ENCODE measurements at regions not wholly inside any gene's neighbourhood (a gene's known extent, or its start where the extent isn't known, plus 50 kb on each side); places are given as distances from the start of the nearest gene placed in this dataset.

- TF ChIP-seq POLR2A (IDR thresholded peaks at IDR 0.05), result no peak
- TF ChIP-seq CTCF (IDR thresholded peaks at IDR 0.05), result no peak
- no peak for TF ChIP-seq POLR2AphosphoS5 (IDR thresholded peaks at IDR 0.05)
- Histone ChIP-seq H3K36me3 (no peaks in the 10 kb centered on the region), H3K27ac (no peak overlapping the region), H3K4me1 (replicated peaks) (no peaks in the 10 kb centered on the region), H3K9me3 (no peaks in the 10 kb centered on the region), H3K4me3 (no peak overlapping the region), H3K27me3 (replicated peaks; ENCODE audit: insufficient read depth) (no peaks in the 10 kb centered on the region)
- no peak for DNase-seq (ENCODE audit: low spot score)
- 39% methylated on average over 8 of the region's 8 CpGs for WGBS
- intact Hi-C loops (cut with DNase I), result no loop called here
Observed at GRCh38 chr17:13204607-13205237, 186.9 kb upstream of the ELAC2 start.

GRCh38 chr17:13202835-13203234 is 185.0 kb upstream of the ELAC2 start:
- no peaks in the 10 kb centered on the region for H3K27me3 ChIP-seq (replicated peaks; ENCODE audit: insufficient read depth)
- no peak overlapping the region for H3K4me3 ChIP-seq
- 89% methylated on average over 2 of the region's 2 CpGs for WGBS
- no peak overlapping the region for H3K27ac ChIP-seq
- intact Hi-C loops (cut with DNase I), result no loop called here
- no peak for TF ChIP-seq CTCF (IDR thresholded peaks at IDR 0.05)
- no peak for TF ChIP-seq POLR2A (IDR thresholded peaks at IDR 0.05)
- no peak for TF ChIP-seq POLR2AphosphoS5 (IDR thresholded peaks at IDR 0.05)
- no peaks in the 10 kb centered on the region for H3K4me1 ChIP-seq (replicated peaks)
- H3K9me3 ChIP-seq, result no peaks in the 10 kb centered on the region
- no peaks in the 10 kb centered on the region for H3K36me3 ChIP-seq
- DNase-seq (ENCODE audit: low spot score), result no peak

- no peak for DNase-seq (ENCODE audit: low spot score)
- intact Hi-C loops (cut with DNase I), result no loop called here
- WGBS, result 63% methylated on average over 1 of the region's 1 CpG
Observed at GRCh38 chr17:13200671-13201070, 182.8 kb upstream of the ELAC2 start.

GRCh38 chr17:13199425-13199824 is 181.6 kb upstream of the ELAC2 start:
- H3K36me3 ChIP-seq, result no peaks in the 10 kb centered on the region
- no peak overlapping the region for H3K4me3 ChIP-seq
- no peaks in the 10 kb centered on the region for H3K4me1 ChIP-seq (replicated peaks)
- no peak for DNase-seq (ENCODE audit: low spot score)
- H3K27me3 ChIP-seq (replicated peaks; ENCODE audit: insufficient read depth), result no peaks in the 10 kb centered on the region
- no peak for TF ChIP-seq POLR2A (IDR thresholded peaks at IDR 0.05)
- TF ChIP-seq CTCF (IDR thresholded peaks at IDR 0.05), result no peak
- TF ChIP-seq POLR2AphosphoS5 (IDR thresholded peaks at IDR 0.05), result no peak
- H3K9me3 ChIP-seq, result no peaks in the 10 kb centered on the region
- no peak overlapping the region for H3K27ac ChIP-seq
- intact Hi-C loops (cut with DNase I), result no loop called here

More at GRCh38 chr17:13200671-13201070, 182.8 kb upstream of the ELAC2 start:
- no peaks in the 10 kb centered on the region for H3K9me3 ChIP-seq
- H3K27ac ChIP-seq, result no peak overlapping the region
- H3K27me3 ChIP-seq (replicated peaks; ENCODE audit: insufficient read depth), result no peaks in the 10 kb centered on the region
- H3K36me3 ChIP-seq, result no peaks in the 10 kb centered on the region
- no peaks in the 10 kb centered on the region for H3K4me1 ChIP-seq (replicated peaks)
- no peak overlapping the region for H3K4me3 ChIP-seq
- no peak for TF ChIP-seq POLR2A (IDR thresholded peaks at IDR 0.05)
- no peak for TF ChIP-seq CTCF (IDR thresholded peaks at IDR 0.05)
- TF ChIP-seq POLR2AphosphoS5 (IDR thresholded peaks at IDR 0.05), result no peak

GRCh38 chr17:13197586-13197985 is 179.8 kb upstream of the ELAC2 start:
- H3K4me3 ChIP-seq, result no peak overlapping the region
- no peaks in the 10 kb centered on the region for H3K4me1 ChIP-seq (replicated peaks)
- H3K27ac ChIP-seq, result no peak overlapping the region
- no peaks in the 10 kb centered on the region for H3K9me3 ChIP-seq
- no peaks in the 10 kb centered on the region for H3K27me3 ChIP-seq (replicated peaks; ENCODE audit: insufficient read depth)
- intact Hi-C loops (cut with DNase I), result no loop called here
- 87% methylated on average over 4 of the region's 4 CpGs for WGBS
- TF ChIP-seq POLR2A (IDR thresholded peaks at IDR 0.05) (no peak), CTCF (IDR thresholded peaks at IDR 0.05) (no peak), POLR2AphosphoS5 (IDR thresholded peaks at IDR 0.05) (no peak)
- no peaks in the 10 kb centered on the region for H3K36me3 ChIP-seq
- DNase-seq (ENCODE audit: low spot score), result no peak

Data from prostate gland (tissue), 2 donors.